Upper lobe of left lung (tissue), 6 donors: ENCODE measurements at regions not wholly inside any gene's neighbourhood (a gene's known extent, or its start where the extent isn't known, plus 50 kb on each side); places are given as distances from the start of the nearest gene placed in this dataset.
"Not testable (repeated sequence)": the region's sequence is repeated elsewhere in the genome, so short reads cannot be mapped to it uniquely, and the experiment has no call there.

Experiments used
- ATAC-seq, 2 donors: fragments of 200-7000 bp; cut with Tn5 transposase; one replicate each; pipeline ENCODE4 v1.9.1; 2022; ENCODE audit warnings: mild to moderate bottlenecking in 2 of 2, moderate library complexity in 2 of 2; ENCODE audit not compliant: low FRiP score in 2 of 2
- DNase-seq, 2 donors: peaks; one replicate each; pipeline ENCODE4 v3.0.0-alpha.2; 2019 to 2020
- H3K27ac ChIP-seq, 4 donors: fragments of 200-600 bp; sonication (generic); one replicate each; pipeline ENCODE4 v1.5.1; 2016 to 2019
- H3K27me3 ChIP-seq, 4 donors: fragments of 200-600 bp; sonication (generic); one replicate each; pipeline ENCODE4 v1.5.1; 2017 to 2019
- H3K36me3 ChIP-seq, 4 donors: fragments of 200-600 bp; sonication (generic); one replicate each; pipeline ENCODE4 v1.5.1; 2016 to 2019
- H3K4me1 ChIP-seq, 4 donors: fragments of 200-600 bp; sonication (generic); one replicate each; pipeline ENCODE4 v1.5.1; 2018 to 2019
- H3K4me3 ChIP-seq, 4 donors: fragments of 200-600 bp; sonication (generic); one replicate each; pipeline ENCODE4 v1.5.1; 2017 to 2019; ENCODE audit warnings: mild to moderate bottlenecking in 2 of 4, moderate library complexity in 1 of 4
- H3K9me3 ChIP-seq, 4 donors: fragments of 200-600 bp; sonication (generic); one replicate each; pipeline ENCODE4 v1.5.1; 2018 to 2019
- EP300 ChIP-seq, 4 donors: sonication (generic); formaldehyde crosslinking; IDR thresholded peaks; one replicate each; pipeline ENCODE4 v1.5.1; 2017; ENCODE audit warnings: antibody characterized with exemption in 4 of 4, control low read depth in 2 of 4
- POLR2A ChIP-seq, 4 donors: fragments of 450-650 bp; IDR thresholded peaks; one replicate each; pipeline ENCODE4 v1.5.1; 2016 to 2017; ENCODE audit warnings: antibody characterized with exemption in 4 of 4, mild to moderate bottlenecking in 2 of 4
- POLR2AphosphoS5 ChIP-seq, 2 donors: sonication (generic); formaldehyde crosslinking; IDR thresholded peaks; one replicate each; pipeline ENCODE4 v1.5.1; 2017; ENCODE audit warnings: antibody characterized with exemption in 2 of 2
- WGBS, 2 donors: methylation state at CpG; one replicate each; pipeline ENCODE4 v1.1.5; 2017 to 2018; 5-methylcytosine and 5-hydroxymethylcytosine counted together
- TF ChIP-seq, protein P1 (sequence below), 6 experiments: fragments of 450-650 bp in 4 of 6; fragments of 200-600 bp in 2 of 6; sonication (generic) in 2 of 6; IDR thresholded peaks; one replicate each; pipeline ENCODE4 v1.5.1; 2016 to 2019; ENCODE audit warnings: antibody characterized with exemption in 6 of 6
- donor health status: DM: no; HTN: no; CAD: no; lungs with moderate emphysema.
- donor health status: DM: no; HTN: yes; CAD: no; lungs with severe emphysema.

- WGBS, 2 donors: 81 to 88% methylated on average over 3 of the region's 3 CpGs
- ATAC-seq: no peak
- no peak overlapping the region for H3K27ac ChIP-seq
Measured at GRCh38 chr4:181838253-181838652, 404.9 kb upstream of the TENM3 start.

GRCh38 chr4:181843797-181844196, 399.4 kb upstream of the TENM3 start:
- H3K4me1 ChIP-seq, ATAC-seq, H3K36me3 ChIP-seq, H3K4me3 ChIP-seq, H3K27ac ChIP-seq, H3K27me3 ChIP-seq, H3K9me3 ChIP-seq: not testable (repeated sequence)
- peak in 1 of 2 donors; percentile 63 for DNase-seq
- WGBS, 2 donors: 91% methylated on average over 14 of the region's 14 CpGs

More at GRCh38 chr4:181838253-181838652, 404.9 kb upstream of the TENM3 start:
- H3K9me3 ChIP-seq: no peaks in the 10 kb centered on the region
- no peaks in the 10 kb centered on the region for H3K27me3 ChIP-seq
- no peaks in the 10 kb centered on the region for H3K4me1 ChIP-seq
- no peak for DNase-seq
- H3K36me3 ChIP-seq: no peaks in the 10 kb centered on the region
- TF ChIP-seq POLR2A (IDR thresholded peaks at IDR 0.05) (no peak), POLR2AphosphoS5 (IDR thresholded peaks at IDR 0.05) (no peak), EP300 (IDR thresholded peaks at IDR 0.05) (no peak)
- TF ChIP-seq, protein P1, sequence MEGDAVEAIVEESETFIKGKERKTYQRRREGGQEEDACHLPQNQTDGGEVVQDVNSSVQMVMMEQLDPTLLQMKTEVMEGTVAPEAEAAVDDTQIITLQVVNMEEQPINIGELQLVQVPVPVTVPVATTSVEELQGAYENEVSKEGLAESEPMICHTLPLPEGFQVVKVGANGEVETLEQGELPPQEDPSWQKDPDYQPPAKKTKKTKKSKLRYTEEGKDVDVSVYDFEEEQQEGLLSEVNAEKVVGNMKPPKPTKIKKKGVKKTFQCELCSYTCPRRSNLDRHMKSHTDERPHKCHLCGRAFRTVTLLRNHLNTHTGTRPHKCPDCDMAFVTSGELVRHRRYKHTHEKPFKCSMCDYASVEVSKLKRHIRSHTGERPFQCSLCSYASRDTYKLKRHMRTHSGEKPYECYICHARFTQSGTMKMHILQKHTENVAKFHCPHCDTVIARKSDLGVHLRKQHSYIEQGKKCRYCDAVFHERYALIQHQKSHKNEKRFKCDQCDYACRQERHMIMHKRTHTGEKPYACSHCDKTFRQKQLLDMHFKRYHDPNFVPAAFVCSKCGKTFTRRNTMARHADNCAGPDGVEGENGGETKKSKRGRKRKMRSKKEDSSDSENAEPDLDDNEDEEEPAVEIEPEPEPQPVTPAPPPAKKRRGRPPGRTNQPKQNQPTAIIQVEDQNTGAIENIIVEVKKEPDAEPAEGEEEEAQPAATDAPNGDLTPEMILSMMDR (IDR thresholded peaks at IDR 0.05): no peak
- no peak overlapping the region for H3K4me3 ChIP-seq

DNA sequence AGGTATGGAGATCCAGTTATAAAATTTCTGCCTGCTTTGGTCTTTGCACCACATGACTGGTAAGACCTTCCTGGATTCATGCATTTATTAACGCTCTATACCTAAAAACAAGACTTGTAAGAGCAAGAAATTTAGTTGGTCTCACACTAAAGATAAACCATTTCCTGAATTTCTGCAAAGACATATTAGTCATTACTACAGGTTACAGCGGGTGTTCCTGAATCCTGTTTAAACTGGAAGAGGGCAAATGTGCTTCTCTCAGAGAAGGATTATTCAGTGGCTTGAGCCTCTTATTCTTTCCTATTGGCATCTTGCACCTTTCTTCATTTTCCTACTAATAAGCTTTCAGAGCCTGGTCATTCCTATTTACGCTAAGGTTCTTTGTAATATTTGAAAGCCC, 397.6 kb upstream of the TENM3 start:
- H3K9me3 ChIP-seq: no peaks in the 10 kb centered on the region
- ATAC-seq (no peak), DNase-seq (no peak)
- no peaks in the 10 kb centered on the region for H3K27me3 ChIP-seq
- H3K36me3 ChIP-seq: no peaks in the 10 kb centered on the region
- WGBS, 2 donors: 83 to 85% methylated on average over 3 of the region's 3 CpGs
- no peak overlapping the region for H3K27ac ChIP-seq
- TF ChIP-seq POLR2AphosphoS5 (IDR thresholded peaks at IDR 0.05): no peak
- TF ChIP-seq EP300 (IDR thresholded peaks at IDR 0.05): no peak
- TF ChIP-seq, protein P1 (IDR thresholded peaks at IDR 0.05): no peak
- no peaks in the 10 kb centered on the region for H3K4me1 ChIP-seq
- no peak overlapping the region for H3K4me3 ChIP-seq

DNA sequence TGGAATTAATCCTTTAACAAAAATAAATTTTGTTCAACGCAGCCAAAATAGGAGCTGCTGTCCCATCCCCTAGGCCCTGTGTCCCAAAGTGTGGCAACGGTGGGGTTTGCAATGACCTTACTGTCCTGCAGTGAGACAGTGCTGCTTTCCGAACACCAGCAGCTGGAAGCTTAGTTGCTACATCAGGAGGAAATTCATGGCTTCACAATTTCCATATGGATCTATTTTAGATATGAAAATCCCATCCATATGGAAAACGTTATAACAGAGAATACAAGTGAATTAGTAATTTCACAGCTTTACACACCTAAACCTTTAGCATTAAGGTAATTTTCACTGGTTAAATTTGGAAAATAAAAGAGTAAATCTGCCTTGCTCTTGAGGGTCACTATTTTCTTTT, 396.3 kb upstream of the TENM3 start:
- Histone ChIP-seq H3K36me3 (no peaks in the 10 kb centered on the region), H3K4me3 (no peak overlapping the region), H3K9me3 (no peaks in the 10 kb centered on the region), H3K27ac (no peak overlapping the region), H3K4me1 (no peaks in the 10 kb centered on the region), H3K27me3 (no peaks in the 10 kb centered on the region)
- no peak for DNase-seq
- WGBS, 2 donors: 70 to 85% methylated on average over 4 of the region's 4 CpGs
- ATAC-seq: no peak
- TF ChIP-seq, protein P1 (IDR thresholded peaks at IDR 0.05): no peak
- TF ChIP-seq EP300 (IDR thresholded peaks at IDR 0.05) (no peak), POLR2A (IDR thresholded peaks at IDR 0.05) (no peak), POLR2AphosphoS5 (IDR thresholded peaks at IDR 0.05) (no peak)

GRCh38 chr4:181848357-181848756, 394.8 kb upstream of the TENM3 start:
- H3K4me1 ChIP-seq: no peaks in the 10 kb centered on the region
- WGBS, 2 donors: 89 to 91% methylated on average over 6 of the region's 6 CpGs
- no peak for TF ChIP-seq POLR2A (IDR thresholded peaks at IDR 0.05)
- TF ChIP-seq, protein P1 (IDR thresholded peaks at IDR 0.05): no peak
- no peak for TF ChIP-seq EP300 (IDR thresholded peaks at IDR 0.05)
- TF ChIP-seq POLR2AphosphoS5 (IDR thresholded peaks at IDR 0.05): no peak
- H3K4me3 ChIP-seq: no peak overlapping the region
- H3K27ac ChIP-seq: no peak overlapping the region
- no peaks in the 10 kb centered on the region for H3K36me3 ChIP-seq
- no peak for DNase-seq
- ATAC-seq: no peak
- H3K27me3 ChIP-seq: no peaks in the 10 kb centered on the region
- no peaks in the 10 kb centered on the region for H3K9me3 ChIP-seq
